B cell (primary cell): ENCODE measurements at regions not wholly inside any gene's neighbourhood (a gene's known extent, or its start where the extent isn't known, plus 50 kb on each side); places are given as distances from the start of the nearest gene placed in this dataset.
"Not testable (repeated sequence)": the region's sequence is repeated elsewhere in the genome, so short reads cannot be mapped to it uniquely, and the experiment has no call there.

Source experiments
- EZH2 ChIP-seq: IDR thresholded peaks from 2 replicates; pipeline ENCODE4 v1.6.1; 2012; ENCODE audit warnings: borderline replicate concordance, low read depth, mild to moderate bottlenecking, moderate library complexity, low read length; ENCODE audit not compliant: insufficient read depth, poor library complexity, severe bottlenecking
- TF ChIP-seq, protein P1 (sequence below): fragments of 200-600 bp; IDR thresholded peaks from one replicate; pipeline ENCODE4 v1.8.0; 2022; ENCODE audit warnings: antibody characterized with exemption, mild to moderate bottlenecking

GRCh38 chrX:47306471-47307023 lies 63.8 kb upstream of the ZNF157 start:
- TF ChIP-seq EZH2, result not testable (repeated sequence)
- TF ChIP-seq, protein P1, sequence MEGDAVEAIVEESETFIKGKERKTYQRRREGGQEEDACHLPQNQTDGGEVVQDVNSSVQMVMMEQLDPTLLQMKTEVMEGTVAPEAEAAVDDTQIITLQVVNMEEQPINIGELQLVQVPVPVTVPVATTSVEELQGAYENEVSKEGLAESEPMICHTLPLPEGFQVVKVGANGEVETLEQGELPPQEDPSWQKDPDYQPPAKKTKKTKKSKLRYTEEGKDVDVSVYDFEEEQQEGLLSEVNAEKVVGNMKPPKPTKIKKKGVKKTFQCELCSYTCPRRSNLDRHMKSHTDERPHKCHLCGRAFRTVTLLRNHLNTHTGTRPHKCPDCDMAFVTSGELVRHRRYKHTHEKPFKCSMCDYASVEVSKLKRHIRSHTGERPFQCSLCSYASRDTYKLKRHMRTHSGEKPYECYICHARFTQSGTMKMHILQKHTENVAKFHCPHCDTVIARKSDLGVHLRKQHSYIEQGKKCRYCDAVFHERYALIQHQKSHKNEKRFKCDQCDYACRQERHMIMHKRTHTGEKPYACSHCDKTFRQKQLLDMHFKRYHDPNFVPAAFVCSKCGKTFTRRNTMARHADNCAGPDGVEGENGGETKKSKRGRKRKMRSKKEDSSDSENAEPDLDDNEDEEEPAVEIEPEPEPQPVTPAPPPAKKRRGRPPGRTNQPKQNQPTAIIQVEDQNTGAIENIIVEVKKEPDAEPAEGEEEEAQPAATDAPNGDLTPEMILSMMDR, result not testable (repeated sequence)
